HG03196 (cell line): ENCODE measurements at regions not wholly inside any gene's neighbourhood (a gene's known extent, or its start where the extent isn't known, plus 50 kb on each side); places are given as distances from the start of the nearest gene placed in this dataset.

ENCODE experiments used
- ATAC-seq: cut with Tn5 transposase; IDR thresholded peaks from one replicate; pipeline ENCODE4 v1.9.1; 2021; ENCODE audit not compliant: unreplicated experiment

DNA sequence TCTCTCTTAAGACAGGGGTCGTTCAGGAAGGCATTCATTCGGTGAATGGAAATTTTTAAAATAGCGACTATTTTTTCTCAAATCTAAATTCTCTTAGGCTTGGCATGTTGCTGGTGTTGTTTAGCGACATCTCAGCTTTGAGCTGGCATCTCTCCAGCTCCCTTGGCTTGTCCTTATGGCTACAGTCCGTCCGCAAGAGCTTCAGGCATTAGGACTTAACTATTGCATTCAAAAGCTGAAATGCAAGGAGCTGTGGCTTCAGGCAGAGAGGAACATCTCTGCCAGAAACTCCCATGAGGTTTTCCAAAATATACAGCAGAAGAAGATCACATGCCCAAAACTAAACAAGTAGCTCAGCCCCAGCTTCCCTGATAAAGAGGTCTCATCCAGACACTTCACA is 578.5 kb downstream of the EFNB2 start:
- ATAC-seq = no peak

GRCh38 chr13:105952973-105953290 is 582.5 kb downstream of the EFNB2 start:
- ATAC-seq = no peak

DNA sequence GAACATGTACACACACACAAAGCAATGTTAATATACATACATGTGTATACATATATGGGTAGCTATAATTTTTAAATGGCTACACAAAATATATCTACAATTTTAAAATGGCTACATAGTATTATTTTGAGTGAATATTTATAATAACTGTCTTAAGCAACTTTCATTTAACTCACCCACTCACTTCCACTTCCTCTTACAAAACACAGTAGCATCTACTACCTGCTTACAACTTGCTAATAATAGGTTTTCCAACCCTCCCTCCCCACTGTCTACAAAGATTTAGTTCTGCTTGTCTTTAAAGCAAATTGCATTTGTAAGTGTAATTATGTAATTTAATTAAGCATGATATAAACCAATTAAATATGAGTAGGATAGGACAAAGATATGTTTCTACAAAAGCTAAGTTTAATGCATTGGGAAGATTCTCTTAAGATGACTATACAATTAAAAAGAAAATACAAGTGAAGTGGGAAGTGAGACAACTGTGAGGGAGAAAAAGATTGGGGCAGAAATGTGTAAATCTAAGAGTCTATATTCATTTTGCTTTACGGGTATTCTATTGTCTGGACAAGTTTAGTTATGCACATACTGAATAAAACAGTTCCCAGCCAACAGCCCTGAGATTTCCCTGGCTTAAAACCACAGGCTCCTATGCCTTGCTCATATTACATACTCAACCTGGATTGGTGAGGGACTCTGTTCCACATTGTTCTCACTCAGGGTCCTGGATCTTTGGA is 583.1 kb downstream of the EFNB2 start:
- no peak for ATAC-seq

- no peak for ATAC-seq
These were observed 587.3 kb downstream of the EFNB2 start for GRCh38 chr13:105948143-105948542.

GRCh38 chr13:105940882-105941281 is 594.6 kb downstream of the EFNB2 start:
- no peak for ATAC-seq

DNA sequence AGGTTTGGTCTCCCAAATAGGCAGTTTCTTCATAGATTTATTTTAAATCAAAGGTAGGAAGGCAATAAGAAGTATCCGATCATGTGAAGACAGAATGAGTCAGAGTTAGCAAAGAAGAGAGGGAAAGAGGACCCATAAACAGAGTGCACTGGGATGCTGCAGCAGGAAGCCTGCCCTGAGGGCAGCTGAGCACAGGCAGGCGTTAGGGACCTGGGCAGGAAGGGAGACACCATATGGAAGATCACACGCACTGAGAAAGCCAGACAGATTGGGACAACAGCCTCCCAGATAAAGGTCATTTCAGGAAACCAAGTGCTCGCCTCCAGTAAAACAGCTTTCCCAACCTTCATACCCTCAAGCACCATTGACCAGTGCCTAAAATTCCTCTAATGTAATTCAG is 598.0 kb downstream of the EFNB2 start:
- no peak for ATAC-seq

- no peak for ATAC-seq
These were observed 598.6 kb downstream of the EFNB2 start for GRCh38 chr13:105936816-105937215.

GRCh38 chr13:105929505-105929904 is 606.0 kb downstream of the EFNB2 start:
- no peak for ATAC-seq

GRCh38 chr13:105928901-105929300 is 606.6 kb downstream of the EFNB2 start:
- no peak for ATAC-seq

DNA sequence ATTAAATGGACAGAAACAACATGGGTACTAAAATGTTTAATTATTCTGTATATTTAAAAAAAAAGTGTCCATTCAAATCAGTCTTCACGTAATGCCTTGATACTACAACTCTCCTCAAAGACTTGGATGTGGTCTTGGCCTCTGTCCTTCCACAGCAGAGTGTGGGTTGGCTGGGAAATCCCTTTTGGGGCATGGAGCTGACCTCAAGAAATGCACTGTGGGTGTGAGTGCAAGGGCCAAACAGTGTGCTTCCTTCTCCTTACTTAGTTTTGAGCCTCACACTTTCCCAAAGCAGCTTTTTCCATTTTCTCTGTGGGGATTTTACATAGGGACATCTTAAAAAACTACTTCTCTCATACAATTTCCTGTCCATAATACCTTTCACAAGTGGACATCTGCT is 607.4 kb downstream of the EFNB2 start:
- no peak for ATAC-seq

GRCh38 chr13:105925496-105925895 is 610.0 kb downstream of the EFNB2 start:
- no peak for ATAC-seq

- no peak for ATAC-seq
These were observed 613.8 kb downstream of the EFNB2 start for GRCh38 chr13:105921711-105922110.

DNA sequence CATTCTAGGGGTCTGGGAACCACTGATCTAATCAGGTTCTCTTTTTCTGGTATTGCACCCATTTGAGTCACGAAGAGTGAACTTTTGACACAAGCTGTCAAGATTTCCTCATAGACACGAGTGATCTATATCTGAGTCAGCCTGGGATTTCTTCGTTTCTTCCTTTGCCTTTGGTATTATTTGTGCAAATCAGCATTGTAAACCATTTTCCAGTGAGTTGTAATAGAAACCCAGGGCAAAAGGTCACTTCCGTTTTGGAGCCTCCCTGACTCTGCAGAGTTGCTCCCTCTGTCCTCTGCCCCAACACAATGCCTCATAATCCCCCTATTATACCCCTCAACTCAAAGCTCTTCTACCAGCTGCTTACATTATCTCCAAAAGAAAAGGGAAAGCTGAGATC is 615.1 kb downstream of the EFNB2 start:
- ATAC-seq = no peak

DNA sequence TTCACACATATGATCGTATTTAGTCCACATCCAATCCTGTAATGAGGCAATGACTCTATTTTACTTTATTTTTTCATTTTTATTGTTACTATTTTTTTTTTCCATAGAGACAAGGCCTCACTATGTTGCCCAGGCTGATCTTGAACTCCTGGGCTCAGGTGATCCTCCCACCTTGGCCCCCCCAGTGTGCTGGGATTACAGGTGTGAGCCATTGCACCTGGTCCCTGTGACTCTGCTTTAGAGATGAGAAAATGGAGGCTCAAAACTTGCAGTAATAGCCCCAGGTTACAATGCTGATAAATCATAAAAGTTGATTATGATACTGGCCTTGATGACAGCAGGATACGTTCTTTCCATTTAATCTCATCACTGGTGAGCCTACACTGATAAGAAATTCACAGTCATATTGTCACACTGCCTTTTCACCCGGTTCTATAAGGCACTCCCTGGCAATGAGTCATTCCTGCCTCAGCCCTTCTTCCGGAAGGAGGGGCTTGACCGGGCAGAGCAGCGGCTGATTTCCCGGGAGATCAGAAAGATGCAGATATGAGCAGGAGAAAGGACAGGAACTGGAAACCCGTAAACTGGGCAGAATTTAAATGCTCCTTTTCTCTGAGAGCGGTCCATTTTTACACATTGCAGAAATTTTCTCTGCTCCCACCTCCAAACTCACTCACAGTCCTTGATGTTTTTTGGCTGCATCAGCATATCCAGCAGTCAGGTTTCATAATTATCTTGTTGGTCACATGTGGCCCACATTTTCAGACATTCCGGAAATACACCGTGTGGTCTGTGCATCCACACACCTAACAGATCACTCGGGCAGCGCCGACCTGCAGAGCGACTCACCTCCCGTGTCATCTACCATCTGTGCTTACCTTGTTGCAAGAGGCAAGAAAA is 616.4 kb downstream of the EFNB2 start:
- no peak for ATAC-seq

DNA sequence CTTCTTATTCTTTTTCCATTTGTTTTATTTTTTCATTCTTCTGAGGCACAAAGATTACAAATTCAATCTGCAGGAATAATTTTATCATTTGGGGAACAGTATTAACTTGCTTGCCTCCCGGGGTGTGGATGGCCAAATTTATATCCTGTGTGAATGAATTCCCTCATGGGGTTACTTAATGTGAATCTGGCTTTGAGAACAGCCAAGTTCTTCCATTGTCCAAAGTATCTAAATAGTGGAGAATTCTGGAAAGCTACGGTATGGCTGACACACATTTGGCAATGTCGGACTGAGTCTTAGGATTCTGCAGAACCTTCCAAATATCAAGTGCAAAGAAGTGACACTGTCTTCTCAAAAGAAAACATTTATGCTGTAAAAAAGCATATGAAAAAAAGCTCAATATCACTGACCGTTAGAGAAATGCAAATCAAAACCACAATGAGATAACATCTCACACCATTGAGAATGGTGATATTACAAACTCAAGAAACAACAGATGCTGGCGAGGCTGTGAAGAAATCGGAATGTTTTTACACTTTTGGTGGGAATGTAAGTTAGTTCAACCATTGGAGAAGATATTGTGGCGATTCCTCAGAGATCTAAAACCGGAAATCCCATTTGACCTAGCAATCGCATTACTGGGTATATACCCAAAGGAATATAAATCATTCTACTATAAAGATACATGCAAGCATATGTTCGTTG is 620.2 kb downstream of the EFNB2 start:
- ATAC-seq = no peak

DNA sequence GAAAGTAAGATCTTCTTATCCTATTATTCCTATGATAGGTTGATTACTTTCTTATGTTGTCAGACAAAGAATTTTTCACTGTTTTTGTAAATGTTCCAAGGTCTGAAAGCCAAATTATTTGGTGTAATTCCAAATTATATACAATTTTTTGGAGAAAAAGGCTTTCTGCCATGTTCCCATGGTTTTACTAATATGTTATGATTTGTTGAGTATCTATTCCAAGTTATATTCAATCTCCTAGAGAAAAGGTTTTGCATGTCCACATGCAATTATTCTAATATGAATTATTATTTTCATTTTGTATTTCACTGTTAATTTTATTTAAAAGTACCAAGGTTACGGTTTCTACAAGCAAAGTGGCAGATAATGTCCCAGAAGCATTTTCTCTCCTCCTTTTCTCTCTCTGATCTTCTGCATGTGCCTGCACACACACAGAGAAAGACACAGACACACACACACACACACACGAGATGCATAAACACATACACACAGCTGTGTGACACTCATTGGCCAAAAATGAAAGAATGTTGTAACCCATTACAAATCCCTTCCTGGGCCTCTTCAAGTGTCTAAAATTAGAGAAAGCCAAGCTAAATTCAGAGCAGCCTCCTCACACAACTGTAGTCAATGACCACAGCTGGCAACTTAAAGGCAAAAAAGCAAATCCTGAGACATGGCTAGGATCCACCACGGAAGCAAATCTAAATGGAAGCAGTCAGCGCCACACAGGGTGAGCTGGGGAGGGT is 621.0 kb downstream of the EFNB2 start:
- ATAC-seq = no peak

DNA sequence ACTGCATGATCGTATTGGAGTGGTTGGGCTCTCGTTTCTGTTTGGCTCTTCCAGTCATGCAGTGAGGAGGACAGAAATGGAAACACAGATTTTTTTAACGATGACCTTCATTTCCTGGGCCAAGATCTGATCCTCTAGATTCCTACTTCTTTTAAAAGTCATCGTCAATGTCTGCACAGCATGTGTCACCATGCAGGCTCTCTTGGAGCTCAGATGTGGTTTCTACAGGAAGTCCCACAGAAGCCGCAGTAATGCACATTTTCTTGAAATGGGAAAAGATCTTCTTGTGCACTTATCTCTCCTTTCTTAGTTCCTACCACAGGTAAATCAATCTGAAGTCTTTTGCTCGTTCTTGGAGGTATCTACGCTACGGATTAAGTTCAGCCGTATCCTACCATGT is 626.9 kb downstream of the EFNB2 start:
- ATAC-seq = no peak

DNA sequence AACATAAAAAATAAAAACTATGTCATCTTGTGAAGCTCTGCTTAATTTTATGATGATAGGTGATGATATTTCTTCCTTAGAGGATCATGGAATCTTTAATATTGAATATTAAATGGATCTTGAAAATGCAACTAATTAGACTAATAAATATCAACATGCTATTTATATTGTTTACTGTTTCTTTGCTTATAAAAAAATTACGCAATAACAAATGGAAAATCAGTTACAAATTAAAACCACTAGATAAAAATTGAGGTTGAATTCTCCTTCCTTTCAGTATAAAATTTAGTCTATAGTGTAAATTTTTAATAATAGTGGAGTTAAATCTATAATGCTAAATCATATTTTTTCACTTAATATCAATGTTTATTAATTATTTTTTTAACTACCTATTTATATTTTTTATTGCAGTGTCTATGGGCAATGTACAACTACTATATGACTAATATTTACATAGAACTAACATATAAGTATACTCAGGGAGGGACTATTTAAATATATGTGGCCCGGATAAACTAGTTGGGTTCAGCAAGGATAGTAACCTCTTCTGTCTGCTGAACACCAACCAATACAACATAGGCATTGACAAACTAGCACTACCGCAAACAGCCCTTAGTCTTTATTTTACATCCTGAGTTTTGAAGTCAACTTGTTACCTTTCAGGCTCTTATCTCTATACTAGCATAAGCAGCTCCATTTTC is 628.0 kb downstream of the EFNB2 start:
- no peak for ATAC-seq

DNA sequence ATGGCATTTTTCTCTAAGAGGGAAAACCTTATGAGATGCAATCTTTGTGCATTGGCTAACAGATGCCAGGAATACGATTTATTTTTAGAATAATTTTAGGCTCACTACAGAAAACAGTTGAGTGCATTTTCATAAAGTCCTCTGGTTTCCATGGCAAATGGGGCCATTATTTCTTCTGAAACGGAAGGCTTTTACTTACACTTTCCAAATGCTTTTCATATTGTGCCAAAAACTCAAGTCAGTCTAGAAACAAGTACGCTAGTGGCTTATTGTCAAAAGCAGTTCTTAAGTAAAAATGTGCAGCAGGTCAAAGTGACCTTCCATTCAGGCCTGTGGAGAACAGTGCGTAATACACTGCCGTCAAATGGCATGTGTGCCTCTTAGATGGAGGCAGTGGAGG is 628.7 kb downstream of the EFNB2 start:
- ATAC-seq = no peak

- ATAC-seq = no peak
These were observed 631.3 kb downstream of the EFNB2 start for GRCh38 chr13:105904034-105904742.
